ENCODE measurements at regions not wholly inside any gene's neighbourhood (a gene's known extent, or its start where the extent isn't known, plus 50 kb on each side); places are given as distances from the start of the nearest gene placed in this dataset.

DNA sequence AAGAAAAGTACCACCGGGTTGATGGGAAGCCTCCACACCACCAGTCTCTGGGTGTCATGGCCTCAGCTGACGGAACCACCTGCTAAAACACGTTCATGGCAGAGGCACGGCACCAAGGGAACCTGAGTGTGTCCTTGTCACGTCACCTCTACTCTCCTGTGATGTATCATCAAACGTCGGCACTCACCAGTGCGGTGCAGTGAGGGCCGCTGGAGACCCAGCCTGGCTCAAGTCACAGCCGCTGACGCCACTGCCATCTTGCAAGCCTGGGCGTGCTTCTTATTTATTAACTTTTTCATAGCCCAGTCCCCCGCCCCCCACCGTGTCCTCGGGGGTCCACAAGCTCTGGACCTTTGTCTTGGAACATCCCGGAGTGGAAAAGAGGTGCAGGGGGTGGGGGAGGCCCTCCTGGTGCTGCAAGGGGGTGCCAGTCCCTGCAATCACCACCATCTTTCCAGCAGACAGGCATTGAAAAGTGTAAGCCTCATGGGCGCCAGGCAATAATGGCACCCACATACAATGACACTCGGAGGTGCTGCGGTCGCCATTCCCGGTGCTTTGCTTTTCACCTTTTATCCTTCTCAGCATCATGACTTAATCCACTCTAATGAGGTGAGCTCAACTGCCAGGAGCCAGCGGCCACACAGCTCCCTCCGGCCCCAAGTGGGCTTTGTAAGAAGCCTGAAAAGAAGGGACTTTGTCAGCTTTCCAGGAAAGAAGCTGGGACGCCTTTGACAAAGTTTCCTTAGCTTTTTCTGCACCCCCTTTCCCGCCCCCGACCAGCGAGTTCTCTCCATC, 202.3 kb upstream of the IRX1 start:
- DNase-seq, result no peak

DNA sequence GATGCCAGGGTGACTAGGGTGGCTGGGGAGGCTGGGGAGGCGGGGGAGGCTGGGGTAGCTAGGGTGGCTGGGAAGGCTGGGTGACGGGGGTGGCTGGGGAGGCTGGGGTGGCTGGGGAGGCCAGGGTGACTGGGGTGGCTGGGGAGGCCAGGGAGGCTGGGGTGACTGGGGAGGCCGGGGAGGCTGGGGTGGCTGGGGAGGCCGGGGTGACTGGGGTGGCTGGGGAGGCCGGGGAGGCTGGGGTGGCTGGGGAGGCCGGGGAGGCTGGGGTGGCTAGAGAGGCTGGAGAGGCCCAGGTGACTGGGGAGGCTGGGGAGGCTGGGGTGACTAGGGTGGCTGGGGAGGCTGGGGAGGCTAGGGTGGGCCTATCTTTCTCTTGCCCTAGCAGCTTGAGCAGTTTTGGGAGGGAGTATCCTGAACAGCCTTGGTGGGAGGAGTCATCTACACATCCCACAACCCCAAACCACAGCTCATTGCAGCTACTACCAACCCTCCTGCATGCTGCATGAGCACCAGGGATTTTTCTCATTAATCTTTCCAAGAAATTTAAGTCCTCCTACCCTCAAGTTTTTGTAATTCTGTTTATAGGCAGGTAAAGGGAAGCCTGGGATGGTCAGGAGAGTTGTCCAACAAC, 203.2 kb upstream of the IRX1 start:
- no peak for DNase-seq

DNA sequence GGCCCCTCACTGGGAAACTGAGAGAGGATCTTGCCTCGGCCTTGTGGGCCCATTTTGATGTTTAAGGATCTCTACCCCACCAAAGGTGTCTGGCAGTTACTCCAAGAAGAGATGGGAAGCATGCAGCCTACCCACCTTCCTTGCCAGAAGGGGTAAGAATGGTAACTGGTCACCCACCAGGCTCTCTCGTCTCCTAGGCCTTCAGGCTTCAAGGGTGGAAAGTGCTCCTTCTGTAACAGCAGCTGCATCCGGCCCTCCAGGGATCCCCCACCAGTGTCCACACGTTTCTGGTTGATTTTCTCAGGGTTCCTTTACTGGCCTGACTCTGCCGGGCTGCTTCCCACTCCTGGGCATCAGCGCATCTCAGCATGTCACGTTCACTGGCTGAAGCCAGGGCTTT, 204.4 kb upstream of the IRX1 start:
- no peak for DNase-seq

DNA sequence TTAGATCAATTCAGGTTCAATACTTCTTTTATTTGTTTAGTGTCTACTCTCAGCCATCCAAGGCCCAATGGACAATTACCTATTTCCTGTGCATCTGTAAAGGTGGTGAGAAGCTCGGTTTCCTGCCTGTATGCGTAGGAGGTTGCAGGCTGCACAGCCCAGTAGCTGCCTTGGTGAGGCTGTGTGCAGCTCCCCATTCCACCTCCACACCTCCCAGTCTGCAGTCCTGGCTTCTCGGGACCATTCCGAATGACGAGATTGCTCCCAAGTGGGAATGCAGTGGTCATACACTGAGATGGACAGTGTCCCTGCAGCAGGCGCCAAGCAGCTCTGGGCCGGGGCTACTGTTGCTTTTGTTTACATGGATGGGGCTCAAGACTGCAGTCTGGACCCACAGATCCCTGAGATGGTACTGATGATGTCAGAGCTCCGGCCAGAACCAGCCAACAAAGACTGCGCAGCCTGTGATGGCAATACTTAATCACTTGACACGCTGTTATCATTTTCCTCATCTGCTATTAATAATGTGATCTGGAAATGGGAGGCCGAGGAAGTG, 206.1 kb upstream of the IRX1 start:
- DNase-seq, result no peak

DNA sequence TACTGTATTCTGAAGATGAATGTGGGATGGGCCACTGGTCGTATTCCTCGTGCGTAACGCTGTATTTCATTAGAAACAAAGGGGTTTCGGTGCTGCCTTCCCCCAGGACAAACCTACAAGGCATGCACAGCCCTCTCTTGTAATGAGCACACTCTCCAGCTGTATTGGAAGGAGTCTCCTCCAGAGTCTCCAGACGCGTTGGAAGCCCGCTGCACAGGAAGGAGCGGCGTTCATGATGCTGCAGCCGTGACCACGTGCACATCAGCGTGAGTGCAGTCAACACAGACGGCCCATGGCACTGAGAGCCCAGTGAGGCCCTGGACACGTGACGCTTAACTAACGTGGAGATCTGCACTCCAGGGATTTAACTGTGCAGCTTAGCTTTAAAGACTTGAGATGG, 209.0 kb upstream of the IRX1 start:
- no peak for DNase-seq

DNA sequence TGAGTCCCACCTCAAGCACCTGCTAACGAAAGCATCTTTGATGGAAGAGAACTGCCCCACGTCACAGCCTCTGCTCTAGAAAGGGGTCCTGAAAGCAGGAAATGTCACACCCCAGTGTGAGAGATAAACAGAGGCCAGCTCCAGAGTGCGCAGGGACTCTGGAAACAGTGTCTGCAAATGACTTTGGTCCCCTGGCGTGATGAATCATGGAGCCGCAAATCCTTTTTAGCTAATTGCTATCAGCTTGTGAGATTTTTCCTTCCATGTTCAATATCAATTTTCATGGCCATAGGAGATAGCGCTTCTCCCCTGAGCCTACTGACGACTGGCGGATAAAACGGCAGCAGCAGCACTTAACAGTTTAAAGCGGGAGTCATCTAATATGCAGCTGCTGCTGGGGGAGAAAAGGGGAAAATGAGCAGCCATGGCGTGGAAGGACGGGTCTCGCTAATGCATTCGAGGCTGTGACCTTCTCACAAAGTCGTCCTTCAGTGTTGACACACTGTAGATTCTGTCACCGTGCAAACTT, 209.6 kb upstream of the IRX1 start:
- no peak for DNase-seq

DNA sequence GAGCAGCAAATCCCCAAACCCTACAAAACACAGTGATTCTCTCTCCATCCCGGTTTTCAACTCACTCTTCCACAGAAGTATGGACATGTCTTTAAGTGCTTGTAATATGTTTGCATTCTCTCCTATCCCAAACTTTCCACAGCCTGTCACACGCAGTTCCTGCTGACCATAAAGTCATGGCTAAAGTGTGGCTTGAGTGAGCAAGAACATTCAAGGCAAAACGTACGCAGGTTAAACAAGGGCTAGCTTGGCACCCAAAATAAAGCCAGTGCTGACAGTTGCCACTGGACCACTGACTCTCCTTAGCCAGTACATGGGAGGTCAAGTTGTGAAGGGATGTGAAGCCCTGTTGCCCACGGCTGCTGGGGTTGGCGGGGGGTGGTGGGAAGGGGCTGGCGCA, 211.1 kb upstream of the IRX1 start:
- no peak for DNase-seq

DNA sequence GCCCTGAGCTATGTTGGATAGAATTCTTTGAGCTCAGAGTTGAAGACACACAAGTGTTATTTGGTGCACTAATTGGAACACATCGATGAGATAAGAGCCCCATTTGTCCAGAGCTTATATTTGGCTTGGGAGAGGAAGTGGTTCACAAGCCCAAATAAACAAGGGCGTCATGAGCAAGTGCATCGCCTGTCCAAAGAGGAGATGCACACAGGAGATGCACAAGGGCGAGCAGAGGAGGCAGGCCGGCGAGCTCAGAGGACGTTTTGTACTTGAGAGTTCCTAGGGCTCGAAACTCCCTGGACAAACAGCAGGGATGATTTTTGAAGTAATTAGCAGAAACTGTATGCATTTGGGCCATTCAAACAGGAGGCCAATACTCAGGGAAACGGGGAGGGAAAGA, 212.8 kb upstream of the IRX1 start:
- no peak for DNase-seq

DNA sequence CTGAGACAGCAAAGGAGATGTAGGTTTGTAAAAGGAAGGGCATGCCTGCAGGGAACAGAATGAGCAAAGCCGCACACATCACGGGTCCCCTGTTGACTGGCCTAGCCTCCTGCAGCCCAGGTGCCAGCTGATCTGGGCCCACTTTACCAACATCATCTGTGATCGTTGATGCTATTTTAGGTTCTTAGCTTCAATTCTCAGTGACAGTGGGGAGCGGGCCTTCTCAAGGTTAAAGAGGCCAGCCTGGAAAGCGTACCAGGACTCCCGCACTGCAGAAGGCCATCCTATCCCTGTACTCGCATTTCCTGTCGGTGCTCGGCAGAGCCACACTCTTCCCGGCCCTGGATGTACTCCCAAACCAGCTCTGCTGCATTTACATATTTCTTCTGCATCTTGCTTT, 213.5 kb upstream of the IRX1 start:
- no peak for DNase-seq

DNA sequence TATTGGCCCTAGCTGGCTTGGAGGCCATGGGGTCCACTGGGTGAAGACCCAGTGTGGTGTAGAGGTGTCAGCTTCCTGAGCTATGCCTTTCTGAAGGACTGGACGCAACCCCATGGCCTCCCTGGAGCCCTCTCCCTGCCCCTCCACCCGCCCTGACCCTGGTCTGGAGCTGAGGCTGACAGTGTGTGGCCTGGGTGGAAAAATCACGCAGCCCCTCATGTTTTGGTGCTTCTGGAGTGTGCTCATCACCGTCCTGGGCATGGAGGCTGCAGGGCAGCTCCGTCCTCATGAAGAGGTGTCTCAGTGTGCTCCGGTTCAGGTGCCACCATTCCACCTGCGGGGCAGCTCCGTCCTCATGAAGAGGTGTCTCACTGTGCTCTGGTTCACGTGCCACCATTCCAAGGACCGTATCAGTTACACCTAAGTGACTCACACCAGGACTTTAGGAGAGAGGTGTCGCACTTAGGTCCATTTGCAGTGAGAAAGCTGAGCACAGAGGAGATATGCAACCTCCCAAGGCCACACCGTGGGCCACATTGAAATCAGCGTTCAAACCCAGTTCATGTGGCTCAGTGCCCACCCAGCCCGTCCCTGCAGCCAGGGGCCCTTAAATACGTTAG, 214.3 kb upstream of the IRX1 start:
- no peak for DNase-seq

DNA sequence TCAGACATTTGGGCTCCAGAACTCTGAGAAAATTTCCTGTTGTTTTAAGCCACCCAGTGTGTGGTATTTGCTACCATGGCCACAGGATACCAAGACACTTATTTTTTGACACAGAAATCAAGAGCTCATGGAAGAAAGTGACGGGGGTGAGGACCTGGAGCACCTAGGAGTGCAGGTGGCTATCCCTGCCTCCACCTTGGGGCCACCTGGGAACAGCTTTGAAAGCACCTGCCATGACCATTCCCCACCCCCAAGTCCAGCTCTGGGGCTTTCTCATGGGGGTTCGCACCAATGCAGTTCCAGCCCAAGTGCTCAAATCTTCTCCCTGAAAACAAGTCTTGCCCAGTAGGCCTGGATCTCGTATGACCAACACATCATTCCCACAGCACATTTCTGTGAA, 214.9 kb upstream of the IRX1 start:
- DNase-seq, result no peak

DNA sequence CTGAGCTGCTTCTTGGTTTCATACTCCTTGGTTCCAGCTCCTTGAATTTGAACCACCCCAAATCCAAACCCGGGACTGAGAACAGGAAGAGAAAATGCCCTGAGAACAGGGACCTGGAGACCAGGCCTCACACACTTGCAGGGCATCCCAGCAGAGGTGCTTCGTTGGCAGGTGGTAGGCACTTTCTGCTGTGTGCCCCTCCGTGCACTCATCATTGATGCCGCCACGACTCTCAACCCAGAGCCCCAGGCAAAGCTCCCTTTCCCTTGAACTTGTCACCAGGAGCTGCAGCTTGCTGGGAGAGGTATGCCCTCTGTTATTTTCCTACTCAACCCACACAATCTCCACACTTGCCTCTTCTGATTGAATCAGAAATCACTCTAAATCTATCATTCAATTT, 217.8 kb upstream of the IRX1 start:
- DNase-seq, result no peak

DNA sequence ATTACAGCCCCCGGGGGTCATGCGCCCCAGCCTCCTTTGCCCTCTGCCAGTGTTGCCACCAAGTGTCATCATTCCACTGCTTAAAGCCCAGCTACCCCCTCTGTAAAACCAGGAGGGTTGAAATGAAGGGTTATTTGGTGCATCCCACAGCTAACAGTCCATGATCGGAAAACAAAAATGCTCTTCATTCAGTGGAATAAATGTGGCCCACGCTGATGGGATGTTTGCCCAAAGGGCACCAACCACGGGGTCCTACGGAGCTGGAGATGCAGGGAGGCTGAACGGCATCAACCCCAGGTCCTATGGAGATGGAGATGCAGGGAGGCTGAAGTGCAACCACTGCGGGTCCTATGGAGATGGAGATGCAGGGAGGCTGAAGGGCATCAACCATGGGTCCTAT, 218.5 kb upstream of the IRX1 start:
- no peak for DNase-seq

DNA sequence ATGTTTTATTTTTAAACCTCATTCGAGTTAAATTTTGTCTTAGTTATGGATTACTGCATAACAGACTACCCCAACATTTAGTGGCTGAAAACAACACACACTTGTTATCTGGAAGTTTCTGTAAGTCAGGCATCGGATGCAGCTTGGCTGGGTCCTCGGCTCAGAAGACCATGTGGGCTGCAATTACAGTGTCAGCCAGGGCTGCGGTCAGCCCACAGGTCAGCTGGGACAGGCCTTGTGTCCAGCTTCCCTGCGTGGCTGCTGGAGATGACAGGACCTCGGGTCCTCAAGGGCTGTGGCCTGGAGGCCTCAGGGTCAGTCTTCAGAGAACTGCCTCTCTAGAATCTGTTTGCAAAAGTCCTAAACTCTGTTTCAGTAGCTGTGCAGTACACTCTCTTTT, 219.0 kb upstream of the IRX1 start:
- no peak for DNase-seq

DNA sequence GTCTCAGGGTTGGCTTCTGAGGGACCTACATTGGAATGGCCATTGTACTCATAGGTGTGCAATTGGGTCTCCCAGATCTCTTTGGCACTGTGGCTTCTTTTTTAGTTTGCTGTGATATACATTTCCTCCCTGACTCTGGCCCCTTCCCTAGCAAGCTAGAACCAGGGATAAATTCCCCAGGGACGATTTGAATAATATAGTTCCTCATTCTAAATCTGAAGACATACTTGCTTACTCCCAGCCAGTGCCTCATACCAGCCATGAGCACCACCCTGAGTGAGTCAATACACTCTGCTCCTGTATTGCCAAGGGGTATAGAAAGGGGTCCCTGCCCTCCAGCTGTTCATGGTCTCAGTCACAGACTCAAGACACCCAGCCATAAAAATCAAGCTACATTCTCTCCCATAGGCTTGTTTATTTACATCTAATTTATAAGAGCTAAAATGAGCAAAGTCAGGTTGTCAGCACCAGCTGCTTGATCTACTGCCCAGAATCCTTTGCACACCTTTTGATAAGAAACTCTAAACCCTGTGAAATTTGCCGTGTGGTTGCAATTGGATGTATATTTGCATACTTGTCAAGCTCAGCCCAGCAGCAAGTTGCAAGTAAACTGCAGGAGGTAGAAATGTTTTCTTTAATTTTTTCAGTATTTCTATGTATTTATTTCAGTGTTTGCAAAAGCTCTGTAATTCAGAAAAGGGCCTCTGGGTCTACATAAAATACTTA, 219.9 kb upstream of the IRX1 start:
- DNase-seq, result no peak

DNA sequence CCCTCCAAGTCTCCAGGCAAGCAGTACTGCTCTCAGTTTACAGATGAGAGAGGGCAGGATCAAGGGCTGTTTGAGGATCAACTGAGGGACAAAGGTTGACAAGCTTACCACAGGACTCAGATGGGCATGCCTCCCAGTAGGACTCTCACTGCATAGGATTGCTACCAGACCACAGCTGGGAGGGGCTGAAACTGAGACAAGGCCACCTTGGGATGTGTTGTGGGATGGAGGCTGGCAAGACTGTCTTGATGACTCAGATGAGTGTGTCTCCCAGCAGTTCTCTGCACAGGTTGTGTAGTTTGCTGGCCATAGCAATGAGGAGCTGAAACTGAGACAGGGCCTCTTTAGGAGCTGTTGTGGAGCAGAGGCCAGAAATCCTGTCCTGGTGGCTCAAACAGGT, 222.2 kb upstream of the IRX1 start:
- no peak for DNase-seq

DNA sequence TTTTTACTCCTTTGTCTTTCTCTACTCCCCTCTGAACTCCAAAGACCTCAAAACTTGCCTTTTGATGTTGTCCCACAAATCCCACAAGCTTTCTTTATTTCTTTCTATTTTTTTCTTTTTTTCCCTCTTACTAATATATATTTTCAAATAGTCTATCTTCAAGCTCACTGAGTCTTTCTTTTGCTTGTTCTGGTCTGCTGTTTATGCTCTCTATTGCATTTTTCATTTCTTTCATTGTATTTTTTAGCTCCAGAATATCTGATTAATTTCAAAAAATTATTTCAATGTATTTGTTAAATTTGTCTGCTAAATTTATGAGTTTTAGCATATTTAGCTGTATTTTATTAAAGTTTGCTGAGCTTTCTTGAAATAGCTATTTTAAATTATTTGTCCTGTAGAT, 223.3 kb upstream of the IRX1 start:
- no peak for DNase-seq

DNA sequence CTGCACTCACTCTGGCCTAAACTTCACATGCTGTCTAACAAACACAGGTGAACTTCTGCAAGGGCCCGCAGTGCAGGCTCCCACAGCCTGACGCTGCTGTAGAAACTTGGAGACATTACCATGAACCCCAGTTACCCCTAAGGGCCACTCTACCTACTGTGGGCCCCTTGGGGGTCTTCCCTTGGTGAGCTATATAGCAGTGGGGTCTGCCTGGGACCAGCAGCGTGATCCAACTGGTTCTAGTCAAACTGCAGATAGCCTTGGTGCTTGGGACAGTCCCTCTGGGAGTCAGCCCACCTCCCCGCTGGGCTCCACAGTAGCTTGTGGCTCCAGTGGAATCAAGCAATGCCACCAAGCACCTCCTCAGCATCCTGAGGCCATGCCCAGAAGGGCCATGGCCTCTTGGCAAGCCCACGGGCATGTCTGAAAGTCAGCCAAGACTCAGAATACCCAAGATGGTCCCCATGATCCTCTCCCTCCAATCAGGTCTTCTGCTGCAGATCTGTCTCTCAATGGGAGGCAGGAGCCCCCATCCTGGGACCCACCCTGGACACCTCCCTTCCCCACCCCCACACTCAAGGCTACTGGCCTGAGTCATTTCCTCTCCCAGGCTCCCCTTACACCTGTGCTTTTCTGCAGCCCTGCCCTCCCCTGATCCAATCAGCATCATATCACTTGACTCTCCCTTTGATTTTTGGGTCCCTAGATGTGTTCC, 230.0 kb upstream of the IRX1 start:
- DNase-seq, result no peak

DNA sequence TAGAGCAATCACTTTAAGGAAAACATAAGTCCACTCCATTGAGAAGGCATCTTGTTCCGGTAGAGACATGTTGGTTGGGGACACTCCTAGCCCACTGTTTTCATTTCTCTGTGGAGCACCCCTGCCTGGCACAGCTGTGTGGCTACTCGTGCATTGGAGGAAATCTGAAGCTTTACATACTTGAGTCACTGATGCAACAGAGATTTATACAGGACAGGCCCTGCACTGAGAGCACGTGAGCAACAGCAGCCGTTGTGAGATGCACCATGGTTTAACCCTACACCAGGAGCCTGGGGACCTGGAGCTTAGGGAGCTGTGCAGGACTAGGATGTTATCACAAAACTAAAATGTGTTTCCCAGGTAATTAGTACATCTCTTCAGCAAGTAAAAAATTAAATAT, 230.7 kb upstream of the IRX1 start:
- no peak for DNase-seq

DNA sequence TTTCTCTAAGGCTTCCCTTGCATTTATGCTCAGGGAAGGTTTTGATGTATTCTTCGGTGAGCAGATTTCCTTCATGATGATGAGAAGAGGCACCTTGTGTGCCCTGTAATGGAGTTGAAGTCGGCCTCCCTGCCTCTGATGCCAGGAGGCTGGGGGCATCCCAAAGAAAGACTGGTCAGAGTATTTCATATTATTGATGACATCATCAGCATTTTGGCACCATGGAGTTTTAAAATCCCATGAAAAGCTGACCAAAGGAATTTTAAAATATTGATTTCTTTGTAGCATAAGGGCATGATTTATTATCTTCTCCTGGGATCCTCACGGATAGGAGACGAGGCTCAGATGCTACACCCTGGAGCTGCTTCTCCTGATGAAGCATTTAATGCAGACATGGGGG, 231.2 kb upstream of the IRX1 start:
- no peak for DNase-seq

DNA sequence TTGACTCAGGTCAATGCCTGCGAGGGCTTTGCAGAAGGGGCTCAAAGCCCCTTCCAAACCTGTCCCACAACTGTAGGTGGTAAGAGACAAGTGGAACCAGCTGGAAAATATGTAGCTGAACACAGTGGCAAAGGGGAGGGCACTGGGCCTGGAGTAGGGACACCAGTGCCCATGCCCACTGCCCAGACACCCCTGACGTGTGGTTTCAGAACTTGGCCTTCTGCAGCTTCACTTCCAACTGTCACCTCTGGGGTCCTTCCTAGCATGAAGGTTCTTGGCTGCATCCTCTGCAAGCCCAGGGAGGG, 233.1 kb upstream of the IRX1 start:
- DNase-seq, result no peak

DNA sequence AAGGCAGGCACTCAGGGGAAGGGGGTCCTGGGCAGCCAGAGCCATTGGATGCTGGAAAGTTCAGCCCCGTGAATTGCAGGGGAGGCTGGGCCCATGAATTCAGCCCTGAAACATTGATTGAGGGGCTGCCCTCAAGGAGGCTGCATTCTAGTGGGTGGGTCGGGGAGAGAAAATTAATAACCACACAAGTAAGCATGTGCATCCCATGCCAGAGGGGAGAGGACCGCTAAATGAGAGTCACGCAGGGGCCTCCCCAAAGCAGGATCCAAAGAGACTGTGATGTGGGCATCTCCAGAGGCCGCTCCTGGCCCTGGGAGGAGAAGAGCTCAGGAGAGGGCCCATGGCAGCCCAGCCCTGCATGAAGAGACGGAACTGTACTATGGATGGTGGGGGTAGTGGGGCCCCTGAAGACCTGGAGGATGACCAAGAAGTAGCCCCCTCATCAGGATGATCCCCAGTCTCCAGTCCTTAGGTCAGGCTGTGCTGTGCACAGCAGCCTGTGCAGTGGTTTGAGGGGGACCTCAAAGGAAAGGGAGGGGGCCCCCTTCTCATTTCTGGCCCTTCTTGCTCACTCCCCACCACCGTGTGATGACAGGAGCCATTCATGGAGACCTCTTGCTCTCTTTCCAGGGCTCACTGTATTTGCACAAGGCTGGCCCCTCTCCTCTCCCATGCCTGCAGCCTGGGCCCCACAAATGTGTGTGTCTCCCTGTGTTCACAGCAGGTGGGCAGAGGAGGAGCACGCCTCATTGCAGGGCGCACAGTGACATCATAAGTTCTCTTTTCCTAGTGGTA, 233.6 kb upstream of the IRX1 start:
- no peak for DNase-seq
